Cardiac muscle cell (in vitro differentiated cells and primary cell): ENCODE measurements at regions not wholly inside any gene's neighbourhood (a gene's known extent, or its start where the extent isn't known, plus 50 kb on each side); places are given as distances from the start of the nearest gene placed in this dataset.

Source experiments
- DNase-seq, 2 donors: peaks; one replicate each; pipeline versions ENCODE4 v3.0.0 to v3.0.0-alpha.2; 2010 to 2017; ENCODE audit warnings: low read depth in 1 of 2, low spot score in 1 of 2
- H3K27ac ChIP-seq: fragments of 200-600 bp; sonication (generic); 2 replicates; pipeline ENCODE4 v1.5.1; 2016
- H3K27me3 ChIP-seq: fragments of 200-600 bp; sonication (generic); 2 replicates; pipeline ENCODE4 v1.6.0; 2016; ENCODE audit warnings: control low read depth
- H3K36me3 ChIP-seq: fragments of 200-600 bp; sonication (generic); 2 replicates; pipeline ENCODE4 v1.5.1; 2016; ENCODE audit warnings: control low read depth
- H3K4me1 ChIP-seq: fragments of 200-600 bp; sonication (generic); 2 replicates; pipeline ENCODE4 v1.8.1; 2017; ENCODE audit warnings: low read depth, mild to moderate bottlenecking, mixed run types
- H3K4me3 ChIP-seq: fragments of 200-600 bp; sonication (generic); 2 replicates; pipeline ENCODE4 v1.5.1; 2016; ENCODE audit warnings: mild to moderate bottlenecking
- H3K9me3 ChIP-seq: fragments of 200-600 bp; sonication (generic); 2 replicates; pipeline ENCODE4 v1.5.1; 2017; ENCODE audit warnings: low read depth, mild to moderate bottlenecking, control low read depth
- TF ChIP-seq, protein P1 (sequence below): IDR thresholded peaks from 2 replicates; pipeline ENCODE4 v1.5.1; 2012; ENCODE audit warnings: low read depth, mild to moderate bottlenecking, low read length

GRCh38 chr10:62990126-62990525, 143.0 kb upstream of the NRBF2 start:
- Histone ChIP-seq H3K9me3 (no peaks in the 10 kb centered on the region), H3K4me1 (no peaks in the 10 kb centered on the region), H3K27me3 (peaks cover 8% of the 10 kb centered on the region), H3K4me3 (no peak overlapping the region), H3K27ac (no peak overlapping the region), H3K36me3 (no peaks in the 10 kb centered on the region)
- TF ChIP-seq, protein P1, sequence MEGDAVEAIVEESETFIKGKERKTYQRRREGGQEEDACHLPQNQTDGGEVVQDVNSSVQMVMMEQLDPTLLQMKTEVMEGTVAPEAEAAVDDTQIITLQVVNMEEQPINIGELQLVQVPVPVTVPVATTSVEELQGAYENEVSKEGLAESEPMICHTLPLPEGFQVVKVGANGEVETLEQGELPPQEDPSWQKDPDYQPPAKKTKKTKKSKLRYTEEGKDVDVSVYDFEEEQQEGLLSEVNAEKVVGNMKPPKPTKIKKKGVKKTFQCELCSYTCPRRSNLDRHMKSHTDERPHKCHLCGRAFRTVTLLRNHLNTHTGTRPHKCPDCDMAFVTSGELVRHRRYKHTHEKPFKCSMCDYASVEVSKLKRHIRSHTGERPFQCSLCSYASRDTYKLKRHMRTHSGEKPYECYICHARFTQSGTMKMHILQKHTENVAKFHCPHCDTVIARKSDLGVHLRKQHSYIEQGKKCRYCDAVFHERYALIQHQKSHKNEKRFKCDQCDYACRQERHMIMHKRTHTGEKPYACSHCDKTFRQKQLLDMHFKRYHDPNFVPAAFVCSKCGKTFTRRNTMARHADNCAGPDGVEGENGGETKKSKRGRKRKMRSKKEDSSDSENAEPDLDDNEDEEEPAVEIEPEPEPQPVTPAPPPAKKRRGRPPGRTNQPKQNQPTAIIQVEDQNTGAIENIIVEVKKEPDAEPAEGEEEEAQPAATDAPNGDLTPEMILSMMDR = no peak
- peak in 1 of 2 donors; percentile 29 for DNase-seq

GRCh38 chr10:62985807-62986600, 147.1 kb upstream of the NRBF2 start:
- Histone ChIP-seq H3K27ac (no peak overlapping the region), H3K36me3 (no peaks in the 10 kb centered on the region), H3K4me3 (no peak overlapping the region), H3K9me3 (no peaks in the 10 kb centered on the region), H3K27me3 (no peaks in the 10 kb centered on the region), H3K4me1 (no peaks in the 10 kb centered on the region)
- TF ChIP-seq, protein P1 = no peak
- DNase-seq = no peak

GRCh38 chr10:62981096-62981495, 152.0 kb upstream of the NRBF2 start:
- Histone ChIP-seq H3K27ac (no peak overlapping the region), H3K4me1 (no peaks in the 10 kb centered on the region), H3K36me3 (no peaks in the 10 kb centered on the region), H3K27me3 (no peaks in the 10 kb centered on the region), H3K9me3 (no peaks in the 10 kb centered on the region), H3K4me3 (no peak overlapping the region)
- TF ChIP-seq, protein P1 = no peak
- no peak for DNase-seq

- DNase-seq = no peak
- TF ChIP-seq, protein P1 = no peak
Observed at GRCh38 chr10:62980687-62981086, 152.4 kb upstream of the NRBF2 start.

GRCh38 chr10:62979921-62980320, 153.2 kb upstream of the NRBF2 start:
- DNase-seq = no peak
- TF ChIP-seq, protein P1 = no peak

More at GRCh38 chr10:62980687-62981086, 152.4 kb upstream of the NRBF2 start:
- H3K4me1 ChIP-seq = no peaks in the 10 kb centered on the region
- H3K27ac ChIP-seq = no peak overlapping the region
- no peaks in the 10 kb centered on the region for H3K9me3 ChIP-seq
- no peaks in the 10 kb centered on the region for H3K36me3 ChIP-seq
- no peaks in the 10 kb centered on the region for H3K27me3 ChIP-seq
- H3K4me3 ChIP-seq = no peak overlapping the region

More at GRCh38 chr10:62979921-62980320, 153.2 kb upstream of the NRBF2 start:
- Histone ChIP-seq H3K4me3 (no peak overlapping the region), H3K36me3 (no peaks in the 10 kb centered on the region), H3K9me3 (no peaks in the 10 kb centered on the region), H3K27ac (no peak overlapping the region), H3K4me1 (no peaks in the 10 kb centered on the region), H3K27me3 (no peaks in the 10 kb centered on the region)
